Activated T-cell treated with anti-CD3 and anti-CD28 coated beads, Interleukin-2, amount 50 U/mL, for 24 hours (primary cell): ENCODE measurements at regions not wholly inside any gene's neighbourhood (a gene's known extent, or its start where the extent isn't known, plus 50 kb on each side); places are given as distances from the start of the nearest gene placed in this dataset.

Experiments
- DNase-seq: peaks from one replicate; pipeline ENCODE4 v3.0.0-alpha.2; 2020
- H3K27ac Mint-ChIP-seq: 2 replicates; pipeline ENCODE4 v1.8.0; 2020; ENCODE audit warnings: mild to moderate bottlenecking, mixed read lengths
- H3K27me3 Mint-ChIP-seq: 2 replicates; pipeline ENCODE4 v1.8.0; 2020; ENCODE audit warnings: mixed read lengths
- H3K36me3 Mint-ChIP-seq: 2 replicates; pipeline ENCODE4 v1.8.0; 2020; ENCODE audit warnings: low read depth, mixed read lengths
- H3K4me1 Mint-ChIP-seq: 2 replicates; pipeline ENCODE4 v1.8.0; 2020; ENCODE audit warnings: low read depth, mixed read lengths
- H3K4me3 Mint-ChIP-seq: 2 replicates; pipeline ENCODE4 v1.8.0; 2020; ENCODE audit warnings: mild to moderate bottlenecking, moderate library complexity, mixed read lengths
- H3K9me3 Mint-ChIP-seq: 2 replicates; pipeline ENCODE4 v1.8.0; 2020; ENCODE audit warnings: mixed read lengths

- Mint-ChIP-seq H3K4me3 (no peak overlapping the region), H3K9me3 (no peaks in the 10 kb centered on the region), H3K27ac (no peak overlapping the region), H3K36me3 (no peaks in the 10 kb centered on the region), H3K4me1 (no peaks in the 10 kb centered on the region), H3K27me3 (no peaks in the 10 kb centered on the region)
- DNase-seq, result no peak
These were observed 179.9 kb downstream of the PLCE1 start for GRCh38 chr10:94173594-94173993.

DNA sequence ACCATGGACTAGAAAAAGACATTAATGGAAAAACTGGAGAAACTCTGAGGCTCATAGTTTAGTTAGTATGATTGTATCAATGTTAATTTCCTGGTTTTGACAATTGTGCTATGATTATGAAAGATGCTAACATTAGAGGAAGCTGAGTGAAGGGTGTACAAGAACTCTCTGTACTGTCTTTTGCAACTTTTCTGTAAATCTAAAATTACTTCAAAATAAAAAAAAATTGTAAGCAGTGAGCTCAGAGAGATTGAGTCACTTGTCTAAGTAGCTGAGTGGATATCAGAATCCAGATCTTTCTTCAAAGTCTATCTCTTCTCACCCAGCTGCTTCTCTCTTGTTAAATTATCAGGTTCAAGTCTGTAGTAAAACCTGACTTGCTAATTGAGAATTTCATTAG, 181.1 kb downstream of the PLCE1 start:
- no peak overlapping the region for H3K4me3 Mint-ChIP-seq
- H3K4me1 Mint-ChIP-seq, result no peaks in the 10 kb centered on the region
- no peaks in the 10 kb centered on the region for H3K36me3 Mint-ChIP-seq
- no peak overlapping the region for H3K27ac Mint-ChIP-seq
- H3K27me3 Mint-ChIP-seq, result no peaks in the 10 kb centered on the region
- DNase-seq, result no peak
- H3K9me3 Mint-ChIP-seq, result no peaks in the 10 kb centered on the region

DNA sequence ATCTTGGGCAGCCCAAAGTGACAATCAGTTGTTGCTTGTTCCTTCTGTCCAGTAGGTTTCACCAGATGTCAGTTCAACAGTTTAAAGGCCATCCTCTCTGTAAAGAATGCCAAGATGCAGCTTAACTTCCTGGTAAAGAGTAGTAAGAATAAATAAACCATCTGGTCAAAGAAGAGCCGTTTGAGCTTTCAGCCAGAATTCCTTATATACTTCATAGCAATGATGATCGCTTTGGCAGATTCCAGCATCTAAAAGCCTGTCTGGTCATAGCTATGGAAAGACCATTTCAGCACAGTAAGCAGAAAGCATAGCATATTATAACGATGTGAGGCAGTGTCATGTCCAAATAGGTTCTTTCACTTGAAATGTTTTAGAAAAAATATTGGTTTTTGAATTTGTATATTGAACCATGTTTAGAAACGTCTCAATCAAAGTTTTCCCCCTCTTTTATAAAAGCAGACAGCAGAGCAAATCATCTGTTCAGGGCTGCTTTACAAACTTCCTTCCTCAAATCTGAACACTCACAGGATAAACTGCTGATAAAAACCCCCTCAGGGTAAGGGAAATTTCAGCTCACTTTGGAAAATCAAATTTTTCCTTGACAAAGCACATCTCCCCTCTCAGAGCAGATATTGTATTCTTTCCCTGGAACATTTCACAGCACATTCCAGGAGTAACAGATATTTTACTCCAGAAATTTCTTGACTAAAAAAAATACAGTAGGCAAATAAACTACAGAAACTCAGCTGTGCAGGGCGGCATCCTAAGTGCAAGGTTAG, 184.1 kb downstream of the NOC3L start:
- DNase-seq, result no peak
- Mint-ChIP-seq H3K4me3 (no peak overlapping the region), H3K27ac (no peak overlapping the region), H3K9me3 (no peaks in the 10 kb centered on the region), H3K27me3 (no peaks in the 10 kb centered on the region), H3K36me3 (no peaks in the 10 kb centered on the region), H3K4me1 (peaks cover 1% of the 10 kb centered on the region)

GRCh38 chr10:94180576-94180975, 182.2 kb downstream of the NOC3L start:
- Mint-ChIP-seq H3K27ac (no peak overlapping the region), H3K9me3 (no peaks in the 10 kb centered on the region), H3K36me3 (no peaks in the 10 kb centered on the region), H3K4me3 (no peak overlapping the region), H3K27me3 (peaks cover 3% of the 10 kb centered on the region), H3K4me1 (peaks cover 1% of the 10 kb centered on the region)
- DNase-seq, result no peak

DNA sequence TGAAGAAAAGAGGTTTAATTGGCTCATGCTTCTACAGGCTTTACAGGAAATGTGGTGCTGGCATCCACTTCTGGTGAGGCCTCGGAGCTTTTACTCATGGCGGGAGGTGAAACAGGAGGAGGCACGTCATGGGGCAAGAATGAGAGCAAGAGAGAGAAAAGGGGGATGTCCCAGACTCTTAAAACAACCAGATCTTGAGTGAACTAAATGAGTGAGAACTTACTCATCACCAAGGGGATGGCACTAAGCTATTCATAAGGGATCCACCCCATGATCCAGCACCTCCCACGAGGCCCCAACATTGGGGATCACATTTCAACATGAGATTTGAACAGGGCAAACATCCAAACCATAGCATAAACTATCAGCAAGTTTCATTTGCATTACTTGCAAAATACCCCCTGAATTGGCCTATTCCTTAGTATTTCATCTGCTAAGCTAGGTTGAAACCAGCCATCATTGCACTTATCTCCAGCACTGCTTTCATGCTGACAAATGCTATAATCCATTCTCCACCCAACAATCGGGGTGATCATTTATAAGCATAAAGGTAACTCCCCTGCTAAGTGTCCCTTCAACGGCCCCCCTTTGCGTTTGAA, 179.0 kb downstream of the NOC3L start:
- Mint-ChIP-seq H3K9me3 (no peaks in the 10 kb centered on the region), H3K36me3 (no peaks in the 10 kb centered on the region), H3K4me3 (no peak overlapping the region), H3K27ac (no peak overlapping the region), H3K4me1 (peaks cover 1% of the 10 kb centered on the region), H3K27me3 (peaks cover 3% of the 10 kb centered on the region)
- DNase-seq, result no peak

GRCh38 chr10:94186722-94187121, 176.0 kb downstream of the NOC3L start:
- H3K9me3 Mint-ChIP-seq, result no peaks in the 10 kb centered on the region
- no peak overlapping the region for H3K27ac Mint-ChIP-seq
- H3K36me3 Mint-ChIP-seq, result no peaks in the 10 kb centered on the region
- H3K4me3 Mint-ChIP-seq, result no peak overlapping the region
- H3K4me1 Mint-ChIP-seq, result peaks cover 1% of the 10 kb centered on the region
- H3K27me3 Mint-ChIP-seq, result peaks cover 15% of the 10 kb centered on the region
- no peak for DNase-seq

GRCh38 chr10:94192333-94192732, 170.4 kb downstream of the NOC3L start:
- DNase-seq, result no peak
- no peak overlapping the region for H3K27ac Mint-ChIP-seq
- H3K27me3 Mint-ChIP-seq, result peaks cover 13% of the 10 kb centered on the region
- H3K4me1 Mint-ChIP-seq, result no peaks in the 10 kb centered on the region
- H3K36me3 Mint-ChIP-seq, result no peaks in the 10 kb centered on the region
- H3K4me3 Mint-ChIP-seq, result no peak overlapping the region
- no peaks in the 10 kb centered on the region for H3K9me3 Mint-ChIP-seq

DNA sequence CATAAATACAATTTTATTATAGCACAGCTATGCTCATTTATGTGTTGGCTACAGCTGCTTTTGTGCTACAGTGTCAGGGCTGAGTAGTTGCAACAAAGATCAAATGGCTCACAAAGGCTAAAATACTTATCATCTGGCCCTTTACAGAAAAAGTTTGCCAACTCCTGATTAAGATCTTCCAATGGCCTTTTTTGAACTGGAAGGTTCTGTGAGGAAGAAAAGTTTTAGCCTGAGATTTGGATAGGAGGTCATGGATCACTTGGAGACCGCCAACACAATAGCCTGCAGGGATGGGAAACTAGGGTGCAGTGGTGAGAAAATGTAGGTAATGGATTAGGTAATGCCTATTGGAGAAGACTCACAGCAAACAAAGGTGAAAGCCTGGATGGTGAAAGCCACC, 169.8 kb downstream of the NOC3L start:
- Mint-ChIP-seq H3K36me3 (no peaks in the 10 kb centered on the region), H3K27ac (no peak overlapping the region), H3K27me3 (peaks cover 13% of the 10 kb centered on the region), H3K4me1 (no peaks in the 10 kb centered on the region), H3K4me3 (no peak overlapping the region), H3K9me3 (no peaks in the 10 kb centered on the region)
- no peak for DNase-seq

DNA sequence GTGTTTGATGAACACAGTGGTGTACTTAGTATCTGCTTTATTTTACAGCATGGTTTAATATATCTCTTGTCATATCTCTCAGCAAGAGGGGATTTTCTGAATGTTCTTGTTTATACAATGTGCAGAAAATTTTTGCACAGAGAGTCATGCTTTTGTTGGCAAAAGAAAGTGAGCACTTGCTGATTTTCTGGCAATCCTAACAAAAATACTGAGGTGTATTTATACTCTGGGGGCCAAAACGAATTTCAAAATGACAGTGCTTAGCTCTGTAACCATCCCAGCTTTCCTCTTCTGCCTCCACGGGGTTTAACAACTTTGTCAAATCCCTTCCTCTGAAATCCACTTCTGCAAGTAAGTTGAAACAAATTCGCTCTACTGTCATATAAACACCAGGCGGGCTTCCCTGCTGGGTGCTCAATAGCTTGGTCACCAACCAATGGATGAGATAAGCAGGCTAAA, 169.2 kb downstream of the NOC3L start:
- no peak overlapping the region for H3K27ac Mint-ChIP-seq
- no peaks in the 10 kb centered on the region for H3K9me3 Mint-ChIP-seq
- no peaks in the 10 kb centered on the region for H3K4me1 Mint-ChIP-seq
- DNase-seq, result no peak
- peaks cover 16% of the 10 kb centered on the region for H3K27me3 Mint-ChIP-seq
- no peaks in the 10 kb centered on the region for H3K36me3 Mint-ChIP-seq
- H3K4me3 Mint-ChIP-seq, result no peak overlapping the region

DNA sequence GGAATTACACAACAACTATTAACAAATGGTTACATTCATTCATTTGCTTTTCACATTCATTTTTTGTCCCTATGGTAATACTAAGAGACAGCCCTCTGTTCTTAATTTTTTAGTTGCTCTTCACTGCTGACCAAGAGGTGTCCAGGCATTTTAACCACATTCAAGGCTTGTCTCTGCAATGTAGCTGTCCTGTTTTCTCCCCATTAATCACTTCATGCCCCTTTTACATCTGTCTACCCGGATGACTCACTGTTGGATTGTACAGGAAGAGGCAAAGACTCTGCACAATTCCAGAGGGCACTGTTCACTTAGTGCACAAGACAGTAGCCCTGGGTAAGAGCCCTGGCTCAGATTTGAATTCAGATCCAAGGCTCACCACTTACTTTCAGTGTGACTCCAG, 168.5 kb downstream of the NOC3L start:
- Mint-ChIP-seq H3K36me3 (no peaks in the 10 kb centered on the region), H3K27me3 (peaks cover 15% of the 10 kb centered on the region), H3K4me1 (no peaks in the 10 kb centered on the region), H3K4me3 (no peak overlapping the region), H3K9me3 (no peaks in the 10 kb centered on the region), H3K27ac (no peak overlapping the region)
- DNase-seq, result no peak

GRCh38 chr10:94197241-94197640, 165.5 kb downstream of the NOC3L start:
- no peaks in the 10 kb centered on the region for H3K9me3 Mint-ChIP-seq
- H3K36me3 Mint-ChIP-seq, result no peaks in the 10 kb centered on the region
- DNase-seq, result no peak
- no peaks in the 10 kb centered on the region for H3K4me1 Mint-ChIP-seq
- no peak overlapping the region for H3K27ac Mint-ChIP-seq
- peaks cover 4% of the 10 kb centered on the region for H3K27me3 Mint-ChIP-seq
- no peak overlapping the region for H3K4me3 Mint-ChIP-seq

DNA sequence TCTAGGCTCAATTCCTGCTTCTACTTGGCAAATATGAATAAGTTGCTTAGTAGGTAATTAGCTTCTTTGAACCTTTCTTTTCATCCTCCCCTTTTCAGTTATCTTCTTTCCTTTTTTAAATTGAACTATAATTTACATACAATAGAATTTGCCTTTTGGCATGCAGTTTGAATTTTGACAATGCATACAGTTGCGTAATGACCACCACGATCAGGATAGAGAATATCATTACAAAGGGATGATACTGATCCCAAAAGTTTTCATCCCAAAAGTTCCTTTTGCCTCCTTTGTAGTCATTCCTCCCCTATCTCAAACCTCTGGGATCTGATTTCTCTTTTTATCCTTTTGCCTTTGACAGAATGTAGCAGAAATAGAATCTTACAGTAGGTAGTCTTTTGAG, 164.4 kb downstream of the NOC3L start:
- Mint-ChIP-seq H3K27me3 (peaks cover 4% of the 10 kb centered on the region), H3K36me3 (no peaks in the 10 kb centered on the region)

GRCh38 chr10:94199565-94199964, 163.2 kb downstream of the NOC3L start:
- no peak overlapping the region for H3K27ac Mint-ChIP-seq
- no peaks in the 10 kb centered on the region for H3K9me3 Mint-ChIP-seq
- H3K4me1 Mint-ChIP-seq, result no peaks in the 10 kb centered on the region
- H3K36me3 Mint-ChIP-seq, result no peaks in the 10 kb centered on the region
- peaks cover 7% of the 10 kb centered on the region for H3K27me3 Mint-ChIP-seq
- no peak for DNase-seq
- no peak overlapping the region for H3K4me3 Mint-ChIP-seq

More for the DNA sequence above, 164.4 kb downstream of the NOC3L start:
- H3K4me3 Mint-ChIP-seq, result no peak overlapping the region
- DNase-seq, result no peak
- no peaks in the 10 kb centered on the region for H3K9me3 Mint-ChIP-seq
- H3K4me1 Mint-ChIP-seq, result no peaks in the 10 kb centered on the region
- H3K27ac Mint-ChIP-seq, result no peak overlapping the region

GRCh38 chr10:94200146-94200837, 162.4 kb downstream of the NOC3L start:
- Mint-ChIP-seq H3K27ac (no peak overlapping the region), H3K4me3 (no peak overlapping the region), H3K27me3 (peaks cover 7% of the 10 kb centered on the region), H3K36me3 (no peaks in the 10 kb centered on the region), H3K9me3 (no peaks in the 10 kb centered on the region), H3K4me1 (no peaks in the 10 kb centered on the region)
- DNase-seq, result no peak

DNA sequence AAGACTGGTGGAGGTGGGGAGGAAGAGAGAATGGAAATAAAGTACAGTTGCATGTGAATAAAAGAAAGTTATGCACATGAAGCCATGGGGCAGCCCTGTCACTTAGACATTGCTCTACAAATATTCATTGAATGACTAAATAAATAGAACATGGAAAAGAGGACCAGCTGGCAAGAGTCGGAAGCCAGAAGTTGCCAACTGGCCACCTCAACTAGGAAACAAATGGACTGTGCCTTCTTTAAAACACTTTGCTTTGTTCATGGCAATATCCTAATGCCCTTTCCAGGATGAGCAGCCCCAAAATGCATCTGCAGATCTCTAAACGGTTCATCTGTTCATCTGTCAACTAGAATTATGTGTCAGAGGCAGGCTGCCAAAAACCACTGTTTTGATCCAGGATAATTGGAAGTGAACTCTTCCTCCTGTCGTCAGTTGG, 157.3 kb downstream of the NOC3L start:
- Mint-ChIP-seq H3K9me3 (no peaks in the 10 kb centered on the region), H3K4me3 (no peak overlapping the region), H3K4me1 (no peaks in the 10 kb centered on the region), H3K27ac (no peak overlapping the region), H3K27me3 (peaks cover 6% of the 10 kb centered on the region), H3K36me3 (no peaks in the 10 kb centered on the region)
- DNase-seq, result no peak
